22Rv1 (cell line): ENCODE measurements at regions not wholly inside any gene's neighbourhood (a gene's known extent, or its start where the extent isn't known, plus 50 kb on each side); places are given as distances from the start of the nearest gene placed in this dataset.

Experiments used
- ZFX ChIP-seq: fragments of 450-650 bp; IDR thresholded peaks from 2 replicates; pipeline ENCODE4 v1.6.1; 2017; ENCODE audit warnings: antibody characterized with exemption, borderline replicate concordance
- TF ChIP-seq, protein P1 (sequence below): fragments of 450-650 bp; IDR thresholded peaks from 2 replicates; pipeline ENCODE4 v1.5.1; 2017; ENCODE audit warnings: mild to moderate bottlenecking

DNA sequence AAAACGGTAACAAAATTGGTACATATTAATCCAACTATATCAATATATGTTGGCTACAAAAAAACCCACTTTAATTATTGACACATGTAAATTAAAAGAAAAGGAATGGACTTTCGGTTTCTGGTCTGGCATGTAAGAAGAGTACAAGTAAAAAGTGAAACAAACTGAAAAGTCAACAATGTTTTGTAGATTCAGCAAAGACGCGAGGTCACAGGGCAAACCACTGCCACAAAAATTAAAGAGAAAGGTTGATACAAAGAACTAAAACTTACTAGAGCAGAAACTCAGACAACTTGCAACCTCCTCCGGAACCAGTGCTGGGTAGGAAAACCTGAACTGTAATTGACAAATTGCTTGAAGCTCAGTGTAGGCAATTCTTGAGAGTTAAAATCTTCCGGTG lies 110.6 kb upstream of the ARPP21 start:
- TF ChIP-seq, protein P1, sequence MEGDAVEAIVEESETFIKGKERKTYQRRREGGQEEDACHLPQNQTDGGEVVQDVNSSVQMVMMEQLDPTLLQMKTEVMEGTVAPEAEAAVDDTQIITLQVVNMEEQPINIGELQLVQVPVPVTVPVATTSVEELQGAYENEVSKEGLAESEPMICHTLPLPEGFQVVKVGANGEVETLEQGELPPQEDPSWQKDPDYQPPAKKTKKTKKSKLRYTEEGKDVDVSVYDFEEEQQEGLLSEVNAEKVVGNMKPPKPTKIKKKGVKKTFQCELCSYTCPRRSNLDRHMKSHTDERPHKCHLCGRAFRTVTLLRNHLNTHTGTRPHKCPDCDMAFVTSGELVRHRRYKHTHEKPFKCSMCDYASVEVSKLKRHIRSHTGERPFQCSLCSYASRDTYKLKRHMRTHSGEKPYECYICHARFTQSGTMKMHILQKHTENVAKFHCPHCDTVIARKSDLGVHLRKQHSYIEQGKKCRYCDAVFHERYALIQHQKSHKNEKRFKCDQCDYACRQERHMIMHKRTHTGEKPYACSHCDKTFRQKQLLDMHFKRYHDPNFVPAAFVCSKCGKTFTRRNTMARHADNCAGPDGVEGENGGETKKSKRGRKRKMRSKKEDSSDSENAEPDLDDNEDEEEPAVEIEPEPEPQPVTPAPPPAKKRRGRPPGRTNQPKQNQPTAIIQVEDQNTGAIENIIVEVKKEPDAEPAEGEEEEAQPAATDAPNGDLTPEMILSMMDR, result no peak
- no peak for TF ChIP-seq ZFX
